ENCODE measurements at regions not wholly inside any gene's neighbourhood (a gene's known extent, or its start where the extent isn't known, plus 50 kb on each side); places are given as distances from the start of the nearest gene placed in this dataset.

GRCh38 chr11:81303038-81303664 lies 1430.5 kb downstream of the FAM181B start:
- TF ChIP-seq CTCF (IDR thresholded peaks at IDR 0.05) (no peak), EZH2phosphoT487 (IDR thresholded peaks at IDR 0.05) (no peak)

Data from neural progenitor cell (in vitro differentiated cells).